GM12891 (cell line): ENCODE measurements at regions not wholly inside any gene's neighbourhood (a gene's known extent, or its start where the extent isn't known, plus 50 kb on each side); places are given as distances from the start of the nearest gene placed in this dataset.
A peak's percentile ranks its signal among the peaks of the same experiment; 100 is the strongest.
"Not testable (repeated sequence)": the region's sequence is repeated elsewhere in the genome, so short reads cannot be mapped to it uniquely, and the experiment has no call there.

Experiments
- DNase-seq: peaks from one replicate; pipeline ENCODE4 v3.0.0; 2011; ENCODE audit warnings: low spot score; ENCODE audit not compliant: insufficient read length
- FAIRE-seq: peaks from 2 replicates; lab custom pipeline; 2011; peaks lifted over from hg19 to GRCh38; lab: Jason Lieb, UNC
- POLR2A ChIP-seq: IDR thresholded peaks from 2 replicates; pipeline ENCODE4 v1.6.1; 2011; ENCODE audit warnings: low read depth, low read length, control low read depth
- POLR2AphosphoS5 ChIP-seq: IDR thresholded peaks from 2 replicates; pipeline ENCODE4 v1.6.1; 2011; ENCODE audit warnings: low read depth, low read length, control low read depth
- POU2F2 ChIP-seq: IDR thresholded peaks from 2 replicates; pipeline ENCODE4 v1.6.1; 2011; ENCODE audit warnings: low read depth, mild to moderate bottlenecking, control low read depth, low read length, moderate library complexity
- TAF1 ChIP-seq: IDR thresholded peaks from 2 replicates; pipeline ENCODE4 v1.6.1; 2011; ENCODE audit warnings: low read depth, low read length, control low read depth

DNA sequence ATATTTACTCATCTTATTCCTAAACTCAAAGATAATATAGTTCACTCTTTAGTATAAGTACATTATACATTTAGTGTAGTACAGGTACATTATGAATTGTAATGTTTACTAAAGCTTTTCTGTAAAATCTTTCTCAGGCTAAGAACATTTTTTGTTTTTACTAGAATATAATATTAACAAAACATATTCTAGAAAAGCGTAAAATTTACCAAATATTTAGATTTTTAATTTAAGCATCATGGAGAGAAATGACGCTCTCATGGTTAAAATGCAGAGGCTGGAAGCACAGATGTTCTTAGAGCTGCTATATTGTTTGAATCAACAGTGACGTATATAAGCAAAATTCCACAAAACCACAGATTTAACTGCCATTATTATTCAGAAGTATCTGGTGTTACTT, 54.7 kb upstream of the NBPF15 start:
- FAIRE-seq, DNase-seq: not testable (repeated sequence)

DNA sequence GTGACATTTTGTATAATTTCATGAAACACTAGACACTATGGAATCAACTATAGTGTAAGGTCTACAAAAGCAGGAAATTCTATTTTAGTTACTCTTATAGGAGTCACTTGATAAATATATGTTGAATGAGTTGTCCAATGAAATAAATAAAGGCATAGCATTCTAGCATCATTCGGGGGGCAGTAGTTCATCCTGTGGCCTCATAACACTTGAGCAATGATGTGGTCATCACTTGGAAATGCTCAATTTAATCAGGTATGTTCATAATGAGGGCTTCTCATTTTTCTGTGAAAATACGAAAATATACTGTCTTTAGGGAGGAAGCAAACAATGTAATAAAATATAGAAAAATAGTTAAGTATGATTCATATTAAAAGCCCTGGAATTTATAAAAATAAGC, 55.4 kb upstream of the NBPF15 start:
- FAIRE-seq, DNase-seq: not testable (repeated sequence)

DNA sequence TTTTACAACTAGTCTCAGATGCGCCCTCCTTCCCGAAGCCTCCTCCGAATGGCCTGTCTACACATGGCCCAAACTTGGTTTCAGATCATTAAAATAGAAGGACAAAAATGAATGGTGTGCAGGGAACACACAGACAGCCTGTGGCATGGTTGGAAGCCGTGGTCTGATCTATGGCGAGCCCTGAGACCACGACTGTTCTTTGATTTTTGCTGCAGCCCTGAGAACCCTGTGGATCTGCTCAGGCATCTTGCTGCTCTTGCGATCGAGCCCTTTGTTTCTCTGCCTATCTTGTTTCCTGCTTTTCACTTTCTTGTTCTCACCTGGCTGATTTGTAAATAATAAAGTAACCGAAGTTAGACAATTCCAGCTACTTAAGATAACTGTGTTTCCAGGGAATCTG, 57.0 kb upstream of the NBPF15 start:
- FAIRE-seq, DNase-seq: not testable (repeated sequence)

DNA sequence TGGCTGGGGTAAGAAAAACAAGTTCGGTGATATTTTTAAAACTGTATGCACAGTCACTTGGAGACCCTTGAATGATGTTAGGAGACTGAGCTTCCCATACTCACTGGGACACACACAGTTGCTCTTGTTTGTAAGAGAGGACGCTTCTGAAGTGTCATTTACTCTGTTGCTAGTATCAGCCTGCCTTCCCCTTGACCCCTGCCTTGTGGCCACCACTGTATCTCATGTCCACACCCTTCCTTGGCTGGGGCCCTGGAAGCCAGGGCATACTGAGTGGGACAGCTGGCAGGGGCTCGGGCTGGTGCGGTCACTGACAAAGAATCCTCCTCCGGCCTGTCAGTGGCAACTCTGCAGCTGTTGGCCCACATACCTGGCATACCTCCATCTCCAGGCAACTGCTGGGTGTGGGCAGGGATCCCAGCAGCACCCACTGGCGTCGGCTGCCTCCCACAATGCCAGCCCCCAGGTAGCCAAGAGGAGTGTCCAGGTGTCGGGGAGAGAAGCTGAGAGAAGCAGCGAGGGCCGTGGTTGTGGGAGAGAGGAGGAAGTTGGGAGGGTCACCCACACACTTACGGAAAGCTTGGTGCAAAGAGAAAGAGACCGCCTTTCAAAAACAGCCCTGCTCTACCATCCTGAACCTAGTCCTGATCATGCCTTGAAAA, 58.2 kb upstream of the NBPF15 start:
- DNase-seq, FAIRE-seq: not testable (repeated sequence)

DNA sequence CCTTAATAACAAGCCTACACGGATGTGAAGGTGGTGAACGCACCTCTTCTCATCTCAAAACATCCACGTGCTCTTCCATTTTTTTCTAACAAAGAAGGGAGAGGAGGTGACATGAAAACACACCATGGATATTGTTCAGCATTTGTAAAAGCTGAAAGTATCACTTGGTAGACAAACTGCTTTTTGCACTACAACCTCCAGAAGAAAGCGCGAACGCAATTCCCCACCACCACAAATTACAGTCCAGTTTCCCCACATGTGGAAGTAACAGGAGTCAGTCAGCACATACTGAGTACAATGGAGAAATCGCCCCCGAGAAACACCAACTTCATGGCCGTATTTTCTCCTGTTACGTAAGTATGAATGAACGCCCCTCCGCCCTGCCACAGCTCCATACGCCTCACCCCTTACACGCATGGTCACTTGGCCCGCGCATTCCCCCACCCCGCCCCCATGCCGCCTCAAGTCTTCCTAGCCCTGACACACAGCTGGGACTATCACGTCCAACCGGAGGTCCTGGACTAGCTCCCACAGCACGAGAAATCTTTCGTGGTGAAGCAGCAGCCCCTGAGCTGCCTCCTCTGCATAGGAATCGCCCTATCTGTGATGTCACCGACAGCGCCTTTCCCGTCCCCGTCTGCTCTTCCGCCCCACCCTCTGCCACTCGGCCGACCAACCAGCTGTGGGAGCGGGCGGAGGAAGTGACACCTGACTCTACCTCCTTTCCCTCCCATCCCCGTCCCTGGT, 62.4 kb upstream of the NBPF15 start:
- not testable (repeated sequence) for FAIRE-seq, DNase-seq
- TF ChIP-seq POLR2A (peak; percentile 98), POU2F2 (peak; percentile 94), POLR2AphosphoS5 (peak; percentile 99), TAF1 (0 out of 2 replicates have a peak, but pooled peaks have one; percentile 41)

DNA sequence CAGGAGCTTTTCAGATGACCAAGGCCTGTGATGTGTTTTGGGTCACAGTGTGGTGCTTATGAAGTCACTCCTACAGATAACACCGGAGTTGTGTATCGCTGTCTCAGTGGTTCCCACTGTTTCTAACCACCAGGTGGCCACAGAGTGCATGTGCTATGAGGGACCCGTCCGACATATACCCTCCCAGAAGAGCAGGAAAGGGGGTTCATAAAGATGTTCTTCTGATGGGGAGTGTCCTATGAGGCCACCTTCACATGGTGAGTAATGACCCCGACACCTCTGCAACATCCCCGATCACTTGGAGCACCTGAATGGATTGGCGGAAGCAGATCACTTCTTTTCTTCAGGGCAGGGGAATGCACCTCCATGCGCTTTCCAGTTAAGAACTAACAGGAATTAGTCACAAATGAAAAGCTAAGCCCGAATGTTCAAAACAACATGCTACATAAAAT, 60.5 kb upstream of the PPIAL4F start:
- not testable (repeated sequence) for DNase-seq, FAIRE-seq

DNA sequence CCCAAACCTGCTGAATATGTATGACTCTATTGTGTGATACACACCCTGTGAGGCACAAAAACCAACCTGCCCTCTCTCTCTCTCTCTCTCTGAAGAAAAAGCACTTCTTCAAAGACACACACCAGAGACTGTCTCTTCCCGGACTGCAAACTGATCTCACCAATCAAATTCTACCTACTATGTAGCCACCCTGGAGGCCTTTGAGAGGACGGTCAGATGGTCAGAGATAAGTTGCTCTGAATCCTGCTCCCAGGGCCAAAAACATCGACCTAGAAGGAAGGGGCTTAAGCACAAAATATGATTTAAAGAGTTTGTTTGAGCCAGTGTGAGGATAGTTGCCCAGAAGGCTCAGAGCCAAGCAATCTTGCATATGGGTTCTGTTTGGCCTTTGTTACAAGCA, 59.2 kb upstream of the PPIAL4F start:
- DNase-seq, FAIRE-seq: not testable (repeated sequence)

DNA sequence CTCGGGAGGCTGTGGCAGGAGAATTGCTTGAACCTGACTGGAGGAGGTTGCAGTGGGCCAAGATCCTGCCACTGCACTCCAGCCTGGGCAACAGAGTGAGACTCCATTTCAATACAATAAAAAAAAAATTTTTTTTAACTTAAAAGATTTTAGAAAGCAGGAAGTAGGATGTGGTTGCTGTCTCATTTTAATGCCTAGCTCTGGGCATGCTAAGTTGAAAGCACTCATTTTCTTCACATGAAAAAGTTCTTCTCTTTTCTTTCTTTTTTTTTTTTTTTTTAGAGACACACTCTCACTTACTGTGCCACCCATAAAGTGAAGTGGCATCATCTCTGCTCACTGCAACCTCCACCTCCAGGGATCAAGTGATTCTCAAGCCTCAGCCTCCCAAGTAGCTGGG, 58.4 kb upstream of the PPIAL4F start:
- DNase-seq, FAIRE-seq: not testable (repeated sequence)

DNA sequence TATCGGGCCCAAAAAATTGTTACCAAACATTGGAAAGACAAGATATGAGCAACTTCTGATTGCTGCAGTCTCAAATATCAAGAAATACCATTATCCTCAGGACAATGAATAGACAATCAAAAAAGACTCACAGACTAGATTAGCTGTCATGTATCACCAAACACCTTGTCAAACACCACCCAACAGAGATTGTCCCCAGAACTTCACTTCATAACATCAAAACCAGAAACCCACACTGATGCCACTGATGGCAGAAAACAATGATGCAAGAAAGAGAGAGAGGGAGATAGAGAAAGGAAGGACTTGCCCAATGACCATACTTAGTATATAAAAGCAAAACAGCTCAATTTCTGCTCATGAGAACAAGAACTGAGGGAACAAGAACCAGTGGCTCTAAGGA, 56.0 kb upstream of the PPIAL4F start:
- not testable (repeated sequence) for DNase-seq, FAIRE-seq

DNA sequence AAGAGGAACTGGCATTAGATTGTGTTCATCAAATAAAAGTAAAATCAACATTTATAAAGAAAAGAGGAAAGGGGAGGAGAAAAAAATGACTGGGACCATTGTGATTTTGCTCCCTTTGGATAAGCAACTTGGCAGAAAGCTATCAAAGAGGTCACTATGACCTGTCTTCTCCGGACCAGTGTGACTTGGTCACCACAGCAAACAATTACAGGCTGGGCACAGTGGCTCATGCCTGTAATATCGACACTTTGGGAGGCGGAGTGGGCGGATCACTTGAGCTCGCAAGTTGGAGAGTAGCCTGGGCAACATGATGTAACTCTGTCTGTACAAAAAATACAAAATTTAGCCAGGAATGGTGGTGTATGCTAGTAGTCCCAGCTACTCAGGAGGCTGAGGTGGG, 55.5 kb upstream of the PPIAL4F start:
- not testable (repeated sequence) for FAIRE-seq, DNase-seq

DNA sequence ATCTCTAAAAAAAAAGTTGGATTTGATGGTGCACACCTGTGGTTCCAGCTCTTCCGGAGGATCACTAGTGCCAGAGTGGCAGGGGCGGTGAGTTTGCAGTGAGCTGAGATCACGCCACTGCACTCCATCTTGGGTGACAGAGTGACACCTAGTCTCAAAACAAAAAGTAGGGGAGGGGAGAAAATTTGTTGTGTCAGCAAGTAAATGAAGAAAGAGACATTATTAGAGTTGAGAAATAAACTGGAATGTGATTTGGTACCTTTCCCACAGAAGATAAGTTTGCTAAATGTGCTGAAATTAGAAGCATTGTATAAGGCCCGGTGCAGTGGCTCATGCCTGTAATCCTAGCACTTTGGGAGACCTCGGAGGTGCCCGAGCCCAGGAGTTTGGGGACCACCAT, 54.0 kb upstream of the PPIAL4F start:
- DNase-seq, FAIRE-seq: not testable (repeated sequence)

DNA sequence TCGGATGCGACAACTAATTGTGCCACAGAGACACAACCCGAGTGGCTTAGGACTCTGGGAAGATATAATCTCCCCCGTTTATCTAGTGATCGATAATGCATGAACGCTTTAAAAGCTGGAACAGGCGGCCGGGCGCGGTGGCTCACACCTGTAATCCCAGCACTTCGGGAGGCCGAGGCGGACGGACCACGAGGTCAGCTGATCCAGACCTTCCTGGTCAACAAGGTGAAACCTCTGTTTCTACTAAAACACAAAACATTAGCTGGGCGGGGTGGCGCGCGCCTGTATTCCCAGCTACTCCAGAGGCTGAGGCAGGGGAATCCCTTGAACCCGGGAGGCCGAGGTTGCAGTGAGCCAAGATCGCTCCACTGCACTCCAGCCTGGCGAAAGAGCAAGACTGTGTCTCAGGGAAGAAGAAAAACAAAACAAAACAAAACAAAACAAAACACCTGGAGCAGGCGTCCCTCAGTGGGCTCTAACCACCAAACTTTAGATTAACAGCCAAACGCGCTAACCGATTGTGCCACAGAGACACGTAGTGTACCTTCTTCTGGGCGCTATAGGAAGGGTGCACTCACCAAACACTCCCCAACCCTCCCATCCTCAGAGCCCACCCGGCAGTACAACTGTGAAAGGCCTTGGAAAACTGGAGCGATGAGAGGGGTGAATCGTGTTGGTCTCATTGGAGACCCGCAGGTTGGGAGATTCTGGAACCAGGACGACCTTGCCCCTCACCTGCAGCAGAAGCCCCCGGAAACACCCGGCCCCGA, 53.3 kb upstream of the PPIAL4F start:
- not testable (repeated sequence) for FAIRE-seq

More for the DNA sequence above, 53.3 kb upstream of the PPIAL4F start:
- not testable (repeated sequence) for DNase-seq
